Spleen (tissue), 7 donors: ENCODE measurements at regions not wholly inside any gene's neighbourhood (a gene's known extent, or its start where the extent isn't known, plus 50 kb on each side); places are given as distances from the start of the nearest gene placed in this dataset.

Source experiments
- POLR2A ChIP-seq, 3 donors: fragments of 450-650 bp; IDR thresholded peaks; one replicate each; pipeline ENCODE4 v1.5.1; 2017; ENCODE audit warnings: antibody characterized with exemption in 3 of 3, mild to moderate bottlenecking in 1 of 3
- TF ChIP-seq, protein P1 (sequence below), 11 experiments: fragments of 200-600 bp in 7 of 11; fragments of 450-650 bp in 4 of 11; sonication (generic) in 4 of 11; IDR thresholded peaks in 8 of 11; conservative IDR thresholded peaks in 3 of 11; 1 replicate in 7 of 11; 2 replicates in 4 of 11; pipeline versions ENCODE4 v1.4.0 to v1.8.0; 2016 to 2021; ENCODE audit warnings: antibody characterized with exemption in 11 of 11, inconsistent platforms in 4 of 11, mild to moderate bottlenecking in 1 of 11
- donor health status: DM: no; HTN: no; CAD: no; lungs with moderate emphysema.
- donor health status: DM: no; HTN: no; CAD: no.
- donor health status: DM: no; HTN: no; CAD: no.

DNA sequence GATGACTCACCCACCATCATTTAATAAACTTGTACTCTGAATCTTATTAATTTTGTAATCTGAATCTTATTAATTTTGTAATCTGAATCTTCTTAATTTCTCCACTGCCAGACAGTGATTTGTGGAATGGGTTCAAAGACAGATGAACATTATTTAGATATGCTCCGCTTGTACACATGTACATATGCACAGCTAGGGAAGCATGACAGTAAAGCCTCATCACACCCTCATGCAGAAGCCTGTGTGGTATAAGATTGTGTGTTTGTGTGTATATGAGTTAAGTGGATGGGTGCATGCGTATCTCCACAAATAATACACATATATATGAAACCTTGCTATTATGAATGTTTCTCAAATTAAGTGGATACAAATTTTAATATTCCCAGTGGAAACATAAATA, 318.5 kb upstream of the SFRP2 start:
- TF ChIP-seq, protein P1, sequence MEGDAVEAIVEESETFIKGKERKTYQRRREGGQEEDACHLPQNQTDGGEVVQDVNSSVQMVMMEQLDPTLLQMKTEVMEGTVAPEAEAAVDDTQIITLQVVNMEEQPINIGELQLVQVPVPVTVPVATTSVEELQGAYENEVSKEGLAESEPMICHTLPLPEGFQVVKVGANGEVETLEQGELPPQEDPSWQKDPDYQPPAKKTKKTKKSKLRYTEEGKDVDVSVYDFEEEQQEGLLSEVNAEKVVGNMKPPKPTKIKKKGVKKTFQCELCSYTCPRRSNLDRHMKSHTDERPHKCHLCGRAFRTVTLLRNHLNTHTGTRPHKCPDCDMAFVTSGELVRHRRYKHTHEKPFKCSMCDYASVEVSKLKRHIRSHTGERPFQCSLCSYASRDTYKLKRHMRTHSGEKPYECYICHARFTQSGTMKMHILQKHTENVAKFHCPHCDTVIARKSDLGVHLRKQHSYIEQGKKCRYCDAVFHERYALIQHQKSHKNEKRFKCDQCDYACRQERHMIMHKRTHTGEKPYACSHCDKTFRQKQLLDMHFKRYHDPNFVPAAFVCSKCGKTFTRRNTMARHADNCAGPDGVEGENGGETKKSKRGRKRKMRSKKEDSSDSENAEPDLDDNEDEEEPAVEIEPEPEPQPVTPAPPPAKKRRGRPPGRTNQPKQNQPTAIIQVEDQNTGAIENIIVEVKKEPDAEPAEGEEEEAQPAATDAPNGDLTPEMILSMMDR (IDR thresholded peaks at IDR 0.05 in 8 of 11, conservative IDR thresholded peaks at IDR 0.05 in 3 of 11): no peak
- TF ChIP-seq POLR2A (IDR thresholded peaks at IDR 0.05): no peak
